ENCODE measurements at regions not wholly inside any gene's neighbourhood (a gene's known extent, or its start where the extent isn't known, plus 50 kb on each side); places are given as distances from the start of the nearest gene placed in this dataset.

GRCh38 chr10:9427209-9427608, 1372.7 kb downstream of the GATA3 start:
- H3K9me3 ChIP-seq = no peaks in the 10 kb centered on the region
- no peak overlapping the region for H3K4me2 ChIP-seq
- ChIA-PET CTCF (interaction anchor here (0.7 kb wide), 1 partner anchor 50 kb away, joined by 3 read pairs; no protein-coding TSS in a partner anchor), POLR2A (no interaction called here)
- no peak for DNase-seq (ENCODE audit: low read depth in 1 of 2, low spot score in 1 of 2)
- FAIRE-seq = no peak
- no peaks in the 10 kb centered on the region for H3K4me1 ChIP-seq
- no peak for ATAC-seq
- H3K4me3 ChIP-seq = no peak overlapping the region
- TF ChIP-seq HEYL (CRISPR knock-in tag; IDR thresholded peaks at IDR 0.05) (no peak), KDM5A (IDR thresholded peaks at IDR 0.05) (no peak), MYC (IDR thresholded peaks at IDR 0.05; ENCODE audit: borderline replicate concordance, low read length) (no peak), FOSL2 (IDR thresholded peaks at IDR 0.05) (no peak), FOSL2 (CRISPR knock-in tag; IDR thresholded peaks at IDR 0.05) (no peak), ZFP36 (IDR thresholded peaks at IDR 0.05; ENCODE audit: borderline replicate concordance, partially characterized antibody) (no peak), JUN (IDR thresholded peaks at IDR 0.05) (no peak), ATOH8 (CRISPR knock-in tag; IDR thresholded peaks at IDR 0.05; ENCODE audit: low read depth) (no peak), RNF2 (IDR thresholded peaks at IDR 0.05; ENCODE audit: borderline replicate concordance, low read depth) (no peak), EHMT2 (IDR thresholded peaks at IDR 0.05; ENCODE audit: low read depth) (no peak), FOXS1 (CRISPR knock-in tag; IDR thresholded peaks at IDR 0.05) (no peak), POLR2A (IDR thresholded peaks at IDR 0.05; ENCODE audit: low read length) (no peak), CBX8 (IDR thresholded peaks at IDR 0.05) (no peak), SMC3 (IDR thresholded peaks at IDR 0.05) (no peak), SREBF2 (IDR thresholded peaks at IDR 0.05) (no peak), ZNF302 (CRISPR knock-in tag; IDR thresholded peaks at IDR 0.05) (no peak), EP300 (IDR thresholded peaks at IDR 0.05) (no peak), USF2 (IDR thresholded peaks at IDR 0.05) (no peak), HDAC2 (IDR thresholded peaks at IDR 0.05) (no peak)
- no peak overlapping the region for H3K27ac ChIP-seq

GRCh38 chr10:9437131-9437530, 1382.6 kb downstream of the GATA3 start:
- no peak overlapping the region for H3K4me3 ChIP-seq
- TF ChIP-seq BHLHE40 (IDR thresholded peaks at IDR 0.05; ENCODE audit: low read depth, low read length) = no peak
- no peak for TF ChIP-seq RARB (CRISPR knock-in tag; IDR thresholded peaks at IDR 0.05)
- no peak for TF ChIP-seq ELK1 (IDR thresholded peaks at IDR 0.05; ENCODE audit: low read depth, low read length)
- no peak for TF ChIP-seq FOSB (CRISPR knock-in tag; IDR thresholded peaks at IDR 0.05)
- TF ChIP-seq REST (IDR thresholded peaks at IDR 0.05) = no peak
- no peak for TF ChIP-seq EP300 (IDR thresholded peaks at IDR 0.05)
- no peak for TF ChIP-seq CEBPB (IDR thresholded peaks at IDR 0.05)
- no peak for TF ChIP-seq HOXA7 (CRISPR knock-in tag; IDR thresholded peaks at IDR 0.05)
- TF ChIP-seq ATOH8 (CRISPR knock-in tag; IDR thresholded peaks at IDR 0.05; ENCODE audit: low read depth) = no peak
- no peak for TF ChIP-seq JUN (IDR thresholded peaks at IDR 0.05)
- TF ChIP-seq USF2 (IDR thresholded peaks at IDR 0.05) = no peak
- TF ChIP-seq RFX5 (IDR thresholded peaks at IDR 0.05) = no peak
- no peak for TF ChIP-seq MYC (IDR thresholded peaks at IDR 0.05; ENCODE audit: borderline replicate concordance, low read length)
- no peak for TF ChIP-seq SMC3 (IDR thresholded peaks at IDR 0.05)
- no peak for TF ChIP-seq EHF (CRISPR knock-in tag; IDR thresholded peaks at IDR 0.05)
- no peak for TF ChIP-seq CBX8 (IDR thresholded peaks at IDR 0.05)
- no peak for TF ChIP-seq CTCF (IDR thresholded peaks at IDR 0.05)
- no peak overlapping the region for H3K27ac ChIP-seq
- CTCF ChIA-PET = no interaction called here
- FAIRE-seq (no peak), ATAC-seq (no peak), DNase-seq (ENCODE audit: low read depth in 1 of 2, low spot score in 1 of 2) (no peak)
- POLR2A ChIA-PET = no interaction called here
- 0% methylated on average over 2 of the region's 2 CpGs for WGBS (ENCODE audit: missing lambda C conversion rate)
- H3K9me3 ChIP-seq = no peaks in the 10 kb centered on the region; the same call in 2 of the 3 replicates
- H3K4me1 ChIP-seq = no peaks in the 10 kb centered on the region
- no peak overlapping the region for H3K4me2 ChIP-seq
